K562 (cell line): ENCODE measurements at regions not wholly inside any gene's neighbourhood (a gene's known extent, or its start where the extent isn't known, plus 50 kb on each side); places are given as distances from the start of the nearest gene placed in this dataset.

ENCODE experiments used
- CREB5 ChIP-seq: fragments of 250-450 bp; sonication (Bioruptor Pico); IDR thresholded peaks from 2 replicates; pipeline ENCODE4 v1.5.0; 2020; ENCODE audit warnings: mild to moderate bottlenecking
- DIDO1 ChIP-seq: fragments of 450-650 bp; IDR thresholded peaks from 2 replicates; pipeline ENCODE4 v1.6.1; 2016; ENCODE audit warnings: low read depth, missing biosample characterization, missing genetic modification characterization
- E2F5 ChIP-seq: sonication (generic); formaldehyde crosslinking; IDR thresholded peaks from 2 replicates; pipeline ENCODE4 v1.8.0; 2022; ENCODE audit warnings: mild to moderate bottlenecking, missing genetic modification reagents
- HNRNPH1 ChIP-seq: fragments of 200-400 bp; formaldehyde crosslinking; optimal IDR thresholded peaks from 2 replicates; pipeline ENCODE3; 2017; ENCODE audit warnings: low read depth, mild to moderate bottlenecking, low read length, moderate library complexity
- ILF3 ChIP-seq: fragments of 450-650 bp; IDR thresholded peaks from 2 replicates; pipeline ENCODE4 v1.6.1; 2018; ENCODE audit warnings: antibody characterized with exemption, mild to moderate bottlenecking, moderate library complexity, borderline replicate concordance
- PREB ChIP-seq: sonication (generic); formaldehyde crosslinking; IDR thresholded peaks from 2 replicates; pipeline ENCODE4 v1.8.1; 2023; ENCODE audit warnings: mild to moderate bottlenecking, missing genetic modification reagents
- PTRF ChIP-seq: fragments of 450-650 bp; IDR thresholded peaks from 2 replicates; pipeline ENCODE4 v1.6.1; 2016; ENCODE audit warnings: mild to moderate bottlenecking, missing genetic modification characterization, missing compliant biosample characterization
- SOX6 ChIP-seq: fragments of 450-650 bp; IDR thresholded peaks from 2 replicates; pipeline ENCODE4 v1.6.1; 2014; ENCODE audit warnings: mild to moderate bottlenecking
- U2AF1 ChIP-seq: fragments of 200-400 bp; formaldehyde crosslinking; optimal IDR thresholded peaks from 2 replicates; pipeline ENCODE3; 2017; ENCODE audit warnings: mild to moderate bottlenecking, low read depth, low read length, moderate library complexity
- ZBTB11 ChIP-seq, 3 experiments: fragments of 200-800 bp in 1 of 3; fragments of 250-450 bp in 1 of 3; fragments of 450-650 bp in 1 of 3; sonication (Bioruptor Pico) in 1 of 3; sonication (Bioruptor generic) in 1 of 3; formaldehyde crosslinking in 1 of 3; IDR thresholded peaks; 2 replicates each; pipeline versions ENCODE4 v1.6.1 to v1.8.0; 2016 to 2022; ENCODE audit warnings: mild to moderate bottlenecking in 2 of 3, missing genetic modification characterization in 2 of 3, missing compliant biosample characterization in 1 of 3, moderate library complexity in 1 of 3
- ZNF586 ChIP-seq: fragments of 450-650 bp; formaldehyde crosslinking; conservative IDR thresholded peaks from 2 replicates; pipeline ENCODE4 v1.4.0; 2020; ENCODE audit warnings: mild to moderate bottlenecking, moderate library complexity
- TF ChIP-seq, protein P1 (sequence below): sonication (generic); formaldehyde crosslinking; IDR thresholded peaks from 2 replicates; pipeline ENCODE4 v1.8.1; 2022; ENCODE audit warnings: missing genetic modification reagents

DNA sequence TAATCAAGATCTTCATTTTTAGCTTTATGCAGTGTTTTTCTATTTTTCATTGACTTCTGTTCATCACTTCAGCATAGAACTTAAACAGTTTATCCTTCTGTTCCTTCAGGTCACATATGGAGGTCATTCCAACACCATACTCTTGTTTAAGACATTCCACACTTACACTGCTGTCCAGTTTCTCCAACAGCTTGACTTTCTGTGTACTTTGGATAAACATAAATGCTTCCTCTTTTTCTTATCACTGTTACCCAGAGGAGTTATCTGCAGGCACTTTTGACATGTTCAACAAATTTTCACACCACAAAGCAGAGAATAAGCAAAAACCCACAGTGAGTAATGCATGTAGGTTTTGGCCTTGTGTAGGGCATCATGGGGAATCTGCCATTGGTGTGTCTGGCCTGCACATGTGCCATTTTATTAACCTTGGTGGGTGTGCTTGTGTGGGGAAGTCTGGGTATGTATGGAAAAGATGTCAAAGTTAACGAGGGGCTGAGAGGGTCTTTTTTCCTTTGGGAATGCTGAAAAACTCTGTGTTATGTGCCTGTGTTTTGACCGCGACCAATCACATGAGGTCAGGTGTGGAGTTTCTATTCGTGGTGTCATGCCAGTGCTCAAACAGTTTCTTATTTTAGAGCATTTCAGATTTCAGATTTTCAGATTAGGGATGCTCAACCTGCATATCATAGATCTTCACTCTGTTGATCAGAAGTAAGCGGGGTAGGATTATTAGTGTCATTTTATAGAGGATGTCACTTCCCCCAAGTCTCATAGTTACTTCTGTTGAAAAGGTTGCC, 53.9 kb upstream of the ACVR1 start (continued):
- TF ChIP-seq PTRF (tag) (peak; percentile 87), ILF3 (peak; percentile 95), CREB5 (CRISPR knock-in tag) (peak; percentile 83; the same call in 1 of the 2 replicates), ZBTB11 (CRISPR knock-in tag; IDR thresholded peaks at IDR 0.05) (peak in 1 of 3 experiments; percentile 87; a peak in 2 of 6 replicates), E2F5 (CRISPR knock-in tag) (no peak), U2AF1 (no peak), ZNF586 (CRISPR knock-in tag) (peak; percentile 72; the same call in 1 of the 2 replicates), SOX6 (peak; percentile 99), PREB (CRISPR knock-in tag) (no peak), DIDO1 (tag) (peak; percentile 80), HNRNPH1 (no peak)
- TF ChIP-seq, protein P1, sequence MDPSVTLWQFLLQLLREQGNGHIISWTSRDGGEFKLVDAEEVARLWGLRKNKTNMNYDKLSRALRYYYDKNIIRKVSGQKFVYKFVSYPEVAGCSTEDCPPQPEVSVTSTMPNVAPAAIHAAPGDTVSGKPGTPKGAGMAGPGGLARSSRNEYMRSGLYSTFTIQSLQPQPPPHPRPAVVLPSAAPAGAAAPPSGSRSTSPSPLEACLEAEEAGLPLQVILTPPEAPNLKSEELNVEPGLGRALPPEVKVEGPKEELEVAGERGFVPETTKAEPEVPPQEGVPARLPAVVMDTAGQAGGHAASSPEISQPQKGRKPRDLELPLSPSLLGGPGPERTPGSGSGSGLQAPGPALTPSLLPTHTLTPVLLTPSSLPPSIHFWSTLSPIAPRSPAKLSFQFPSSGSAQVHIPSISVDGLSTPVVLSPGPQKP, result no peak
